H9 (cell line): ENCODE measurements at regions not wholly inside any gene's neighbourhood (a gene's known extent, or its start where the extent isn't known, plus 50 kb on each side); places are given as distances from the start of the nearest gene placed in this dataset.

Experiments
- DNase-seq: peaks from one replicate; pipeline ENCODE4 v3.0.0-alpha.2; 2017
- H2AFZ ChIP-seq: one replicate; pipeline ENCODE4 v1.6.1; 2013; ENCODE audit warnings: mild to moderate bottlenecking, low read length, control low read depth, moderate library complexity
- H2AK5ac ChIP-seq: 2 replicates; pipeline ENCODE4 v1.6.1; 2013; ENCODE audit warnings: low read length, control low read depth, mixed read lengths; ENCODE audit not compliant: insufficient read length
- H2BK120ac ChIP-seq: one replicate; pipeline ENCODE4 v1.6.1; 2013; ENCODE audit warnings: low read depth, mild to moderate bottlenecking, low read length, control low read depth, inconsistent platforms; ENCODE audit not compliant: poor library complexity, severe bottlenecking
- H2BK12ac ChIP-seq: 2 replicates; pipeline ENCODE4 v1.6.1; 2013; ENCODE audit warnings: low read length, control low read depth, mixed read lengths, low read depth; ENCODE audit not compliant: insufficient read length
- H2BK15ac ChIP-seq: 2 replicates; pipeline ENCODE4 v1.6.1; 2013; ENCODE audit warnings: low read depth, low read length, control low read depth
- H2BK20ac ChIP-seq: one replicate; pipeline ENCODE4 v1.6.1; 2013; ENCODE audit warnings: low read depth, mild to moderate bottlenecking, low read length, control low read depth, inconsistent platforms; ENCODE audit not compliant: poor library complexity, severe bottlenecking
- H2BK5ac ChIP-seq: 2 replicates; pipeline ENCODE4 v1.6.1; 2013; ENCODE audit warnings: low read length, control low read depth, mixed read lengths; ENCODE audit not compliant: insufficient read length
- H3K14ac ChIP-seq: 2 replicates; pipeline ENCODE4 v1.6.1; 2013; ENCODE audit warnings: low read length, control low read depth; ENCODE audit not compliant: insufficient read depth
- H3K18ac ChIP-seq: 2 replicates; pipeline ENCODE4 v1.6.1; 2013; ENCODE audit warnings: low read depth, mild to moderate bottlenecking, mixed read lengths, low read length, control low read depth; ENCODE audit not compliant: insufficient read length
- H3K23ac ChIP-seq: 2 replicates; pipeline ENCODE4 v1.6.1; 2013; ENCODE audit warnings: low read length, control low read depth, mixed read lengths, low read depth; ENCODE audit not compliant: insufficient read length
- H3K23me2 ChIP-seq: 2 replicates; pipeline ENCODE4 v1.6.1; 2013; ENCODE audit warnings: low read depth, mild to moderate bottlenecking, mixed read lengths, low read length, control low read depth; ENCODE audit not compliant: insufficient read length, poor library complexity, severe bottlenecking
- H3K27ac ChIP-seq: 2 replicates; pipeline ENCODE4 v1.5.1; 2013; ENCODE audit warnings: low read length, control low read depth, mixed read lengths, low read depth; ENCODE audit not compliant: insufficient read length
- H3K27me3 ChIP-seq: 2 replicates; pipeline ENCODE4 v1.6.1; 2013; ENCODE audit warnings: low read length, control low read depth, inconsistent platforms; ENCODE audit not compliant: insufficient read depth
- H3K4ac ChIP-seq: 2 replicates; pipeline ENCODE4 v1.6.1; 2013; ENCODE audit warnings: low read depth, mild to moderate bottlenecking, control low read depth, inconsistent platforms, low read length, moderate library complexity
- H3K4me1 ChIP-seq: 2 replicates; pipeline ENCODE4 v1.6.1; 2013; ENCODE audit warnings: low read length, control low read depth, inconsistent platforms; ENCODE audit not compliant: insufficient read depth
- H3K4me2 ChIP-seq: 2 replicates; pipeline ENCODE4 v1.6.1; 2013; ENCODE audit warnings: low read length, control low read depth, mixed read lengths; ENCODE audit not compliant: insufficient read length, insufficient read depth
- H3K56ac ChIP-seq: 2 replicates; pipeline ENCODE4 v1.6.1; 2013; ENCODE audit warnings: low read depth, mild to moderate bottlenecking, mixed read lengths, low read length, control low read depth; ENCODE audit not compliant: insufficient read length
- H3K79me1 ChIP-seq: 2 replicates; pipeline ENCODE4 v1.6.1; 2013; ENCODE audit warnings: low read depth, mild to moderate bottlenecking, moderate library complexity, low read length, control low read depth, inconsistent platforms; ENCODE audit not compliant: insufficient read depth, poor library complexity, severe bottlenecking
- H3K79me2 ChIP-seq: 2 replicates; pipeline ENCODE4 v1.6.1; 2013; ENCODE audit warnings: low read length, control low read depth, inconsistent platforms; ENCODE audit not compliant: insufficient read depth
- H3K9ac ChIP-seq: 2 replicates; pipeline ENCODE4 v1.6.1; 2013; ENCODE audit warnings: low read length, control low read depth, mixed read lengths; ENCODE audit not compliant: insufficient read length; ENCODE audit errors: extremely low read depth
- H3K9me3 ChIP-seq: one replicate; pipeline ENCODE4 v1.6.1; 2013; ENCODE audit warnings: low read depth, low read length, inconsistent platforms; ENCODE audit not compliant: control insufficient read depth
- H3T11ph ChIP-seq: one replicate; pipeline ENCODE4 v1.6.1; 2013; ENCODE audit warnings: mild to moderate bottlenecking, low read length, control low read depth, inconsistent platforms
- H4K20me1 ChIP-seq: one replicate; pipeline ENCODE4 v1.6.1; 2013; ENCODE audit not compliant: control insufficient read depth, insufficient read length, insufficient read depth
- H4K5ac ChIP-seq: 2 replicates; pipeline ENCODE4 v1.6.1; 2013; ENCODE audit warnings: low read depth, mild to moderate bottlenecking, mixed read lengths, low read length, control low read depth; ENCODE audit not compliant: insufficient read length
- H4K8ac ChIP-seq: replicated peaks from 2 replicates; pipeline ENCODE4 v1.6.1; 2013; ENCODE audit warnings: low read length, control low read depth, mixed read lengths, low read depth; ENCODE audit not compliant: insufficient read length
- H4K91ac ChIP-seq: 2 replicates; pipeline ENCODE4 v1.6.1; 2013; ENCODE audit warnings: low read depth, mild to moderate bottlenecking, moderate library complexity, mixed read lengths, low read length, control low read depth; ENCODE audit not compliant: insufficient read length
- H3K27ac Mint-ChIP-seq, 3 experiments: 2 replicates in 2 of 3; 3 replicates in 1 of 3; pipeline ENCODE4 v1.8.0; 2020 to 2021; ENCODE audit warnings: mixed read lengths in 3 of 3, mild to moderate bottlenecking in 1 of 3, moderate library complexity in 1 of 3
- H3K27me3 Mint-ChIP-seq: 2 replicates; pipeline ENCODE4 v1.8.0; 2021; ENCODE audit warnings: low read depth, mild to moderate bottlenecking, moderate library complexity, mixed read lengths
- H3K36me3 Mint-ChIP-seq, 3 experiments: 2 replicates in 2 of 3; 3 replicates in 1 of 3; pipeline ENCODE4 v1.8.0; 2020 to 2021; ENCODE audit warnings: low read depth in 3 of 3, mixed read lengths in 3 of 3; ENCODE audit not compliant: insufficient read depth in 1 of 3
- H3K4me1 Mint-ChIP-seq, 2 experiments: 2 replicates each; pipeline ENCODE4 v1.8.0; 2020; ENCODE audit warnings: mixed read lengths in 2 of 2
- H3K4me3 Mint-ChIP-seq, 2 experiments: 2 replicates in 1 of 2; 3 replicates in 1 of 2; pipeline ENCODE4 v1.8.0; 2020 to 2021; ENCODE audit warnings: mild to moderate bottlenecking in 2 of 2, mixed read lengths in 2 of 2, moderate library complexity in 1 of 2
- H3K9me3 Mint-ChIP-seq, 2 experiments: 2 replicates in 1 of 2; 3 replicates in 1 of 2; pipeline ENCODE4 v1.8.0; 2020; ENCODE audit warnings: mild to moderate bottlenecking in 2 of 2, mixed read lengths in 2 of 2, moderate library complexity in 1 of 2
- CTCF ChIP-seq: fragments of 200-600 bp; sonication (generic); conservative IDR thresholded peaks from 3 replicates; pipeline ENCODE4 v1.8.0; 2021; ENCODE audit warnings: antibody characterized with exemption, mild to moderate bottlenecking
- WGBS: extraction: QIAGEN DNeasy Blood & Tissue Kit; methylation state at CpG from one replicate; pipeline ENCODE4 v1.1.7; 2013; ENCODE audit warnings: missing lambda C conversion rate, low lambda C conversion rate, mixed read lengths; ENCODE audit not compliant: insufficient read length; ENCODE audit errors: extremely low coverage; 5-methylcytosine and 5-hydroxymethylcytosine counted together

- Histone ChIP-seq H3K14ac (no peak overlapping the region), H3K79me2 (no peaks in the 10 kb centered on the region), H2AFZ (no peak overlapping the region), H3K4ac (no peak overlapping the region), H4K91ac (no peak overlapping the region), H3K4me1 (no peaks in the 10 kb centered on the region), H4K5ac (no peak overlapping the region), H2BK120ac (no peak overlapping the region), H3K23ac (no peak overlapping the region), H2BK12ac (no peak overlapping the region), H3K27me3 (no peaks in the 10 kb centered on the region), H4K8ac (no peak overlapping the region), H2BK15ac (no peak overlapping the region), H3K18ac (no peak overlapping the region), H3K79me1 (no peaks in the 10 kb centered on the region), H3T11ph (no peak overlapping the region), H2BK20ac (no peak overlapping the region), H4K20me1 (no peaks in the 10 kb centered on the region), H3K4me2 (no peak overlapping the region), H3K23me2 (no peaks in the 10 kb centered on the region), H3K56ac (no peak overlapping the region), H2AK5ac (no peak overlapping the region), H2BK5ac (no peak overlapping the region), H3K27ac (no peak overlapping the region), H3K9ac (no peak overlapping the region), H3K9me3 (no peaks in the 10 kb centered on the region)
- H3K4me3 Mint-ChIP-seq, result no peak overlapping the region
- no peak for TF ChIP-seq CTCF
- no peaks in the 10 kb centered on the region for H3K36me3 Mint-ChIP-seq
- WGBS, result no CpG with 5 or more reads among the region's 1 CpG
- H3K9me3 Mint-ChIP-seq, result no peaks in the 10 kb centered on the region
- no peaks in the 10 kb centered on the region for H3K27me3 Mint-ChIP-seq
- no peak for DNase-seq
- H3K27ac Mint-ChIP-seq, result no peak overlapping the region
- H3K4me1 Mint-ChIP-seq, result peaks cover 0 to 4% of the 10 kb centered on the region in 2 experiments; a peak in 1 of 4 replicates
Measured at GRCh38 chr4:178781779-178782178, 1339.5 kb upstream of the AGA start.
